ENCODE measurements at regions not wholly inside any gene's neighbourhood (a gene's known extent, or its start where the extent isn't known, plus 50 kb on each side); places are given as distances from the start of the nearest gene placed in this dataset.
A peak's percentile ranks its signal among the peaks of the same experiment; 100 is the strongest.

- ChIA-PET CTCF (interaction anchor here (2.0 to 3.5 kb wide), 2 partner anchors 10 to 169 kb away, joined by 5 to 19 read pairs; no protein-coding TSS in a partner anchor), POLR2A (no interaction called here)
- DNase-seq (ENCODE audit: extremely low spot score): no peak
- no peak for TF ChIP-seq CTCF (IDR thresholded peaks at IDR 0.05; ENCODE audit: control extremely low read depth, extremely low read depth, low read depth, missing control alignments)
These were observed 124.0 kb downstream of the NDUFA12 start for GRCh38 chr12:94879542-94879941.

- peak; percentile 68 for TF ChIP-seq CTCF (IDR thresholded peaks at IDR 0.05; ENCODE audit: control extremely low read depth, extremely low read depth, low read depth, missing control alignments)
- ChIA-PET POLR2A (interaction anchor here (0.5 to 0.6 kb wide), 2 partner anchors 719 to 724 kb away, joined by 3 read pairs; no protein-coding TSS in a partner anchor), CTCF (interaction anchor here (0.6 to 3.1 kb wide), 51 partner anchors 8 to 749 kb away, joined by 3 to 18 read pairs (median 3); partner anchors contain the start of gene NR2C1)
- DNase-seq (ENCODE audit: extremely low spot score): peak; percentile 71
These were observed 128.0 kb downstream of the NDUFA12 start for GRCh38 chr12:94875525-94875924.

GRCh38 chr12:94874518-94875302 lies 128.8 kb downstream of the NDUFA12 start:
- no peak for TF ChIP-seq CTCF (IDR thresholded peaks at IDR 0.05; ENCODE audit: control extremely low read depth, extremely low read depth, low read depth, missing control alignments)
- CTCF ChIA-PET: interaction anchor here (0.6 to 3.1 kb wide), 56 partner anchors 8 to 748 kb away, joined by 3 to 18 read pairs (median 4); partner anchors contain the start of gene NR2C1
- POLR2A ChIA-PET: interaction anchor here (0.5 kb wide), 1 partner anchor 723 kb away, joined by 3 read pairs; no protein-coding TSS in a partner anchor
- DNase-seq (ENCODE audit: extremely low spot score): no peak

- peak; percentile 30 for TF ChIP-seq CTCF (IDR thresholded peaks at IDR 0.05; ENCODE audit: control extremely low read depth, extremely low read depth, low read depth, missing control alignments)
- POLR2A ChIA-PET: no interaction called here
- CTCF ChIA-PET: interaction anchor here (0.6 to 3.1 kb wide), 22 partner anchors 9 to 661 kb away, joined by 3 to 18 read pairs (median 5); no protein-coding TSS in a partner anchor
- no peak for DNase-seq (ENCODE audit: extremely low spot score)
These were observed 129.6 kb downstream of the NDUFA12 start for GRCh38 chr12:94873734-94874517.

- no peak for TF ChIP-seq CTCF (IDR thresholded peaks at IDR 0.05; ENCODE audit: control extremely low read depth, extremely low read depth, low read depth, missing control alignments)
- DNase-seq (ENCODE audit: extremely low spot score): peak; percentile 89
- ChIA-PET CTCF (interaction anchor here (0.6 to 3.1 kb wide), 13 partner anchors 9 to 661 kb away, joined by 3 to 18 read pairs (median 5); no protein-coding TSS in a partner anchor), POLR2A (no interaction called here)
These were observed 130.3 kb downstream of the NDUFA12 start for GRCh38 chr12:94872971-94873733.

- POLR2A ChIA-PET: no interaction called here
- no peak for DNase-seq (ENCODE audit: extremely low spot score)
- no peak for TF ChIP-seq CTCF (IDR thresholded peaks at IDR 0.05; ENCODE audit: control extremely low read depth, extremely low read depth, low read depth, missing control alignments)
- CTCF ChIA-PET: interaction anchor here (0.9 to 1.7 kb wide), 5 partner anchors 8 to 236 kb away, joined by 3 to 6 read pairs (median 5); no protein-coding TSS in a partner anchor
These were observed 130.9 kb downstream of the NDUFA12 start for GRCh38 chr12:94872671-94872970.

All from GM10248 (cell line).